HG03135 (cell line): ENCODE measurements at regions not wholly inside any gene's neighbourhood (a gene's known extent, or its start where the extent isn't known, plus 50 kb on each side); places are given as distances from the start of the nearest gene placed in this dataset.
A peak's percentile ranks its signal among the peaks of the same experiment; 100 is the strongest.
"Not testable (repeated sequence)": the region's sequence is repeated elsewhere in the genome, so short reads cannot be mapped to it uniquely, and the experiment has no call there.

Source experiments
- ATAC-seq: cut with Tn5 transposase; IDR thresholded peaks from one replicate; pipeline ENCODE4 v1.9.1; 2021; ENCODE audit warnings: mild to moderate bottlenecking, moderate library complexity; ENCODE audit not compliant: unreplicated experiment

DNA sequence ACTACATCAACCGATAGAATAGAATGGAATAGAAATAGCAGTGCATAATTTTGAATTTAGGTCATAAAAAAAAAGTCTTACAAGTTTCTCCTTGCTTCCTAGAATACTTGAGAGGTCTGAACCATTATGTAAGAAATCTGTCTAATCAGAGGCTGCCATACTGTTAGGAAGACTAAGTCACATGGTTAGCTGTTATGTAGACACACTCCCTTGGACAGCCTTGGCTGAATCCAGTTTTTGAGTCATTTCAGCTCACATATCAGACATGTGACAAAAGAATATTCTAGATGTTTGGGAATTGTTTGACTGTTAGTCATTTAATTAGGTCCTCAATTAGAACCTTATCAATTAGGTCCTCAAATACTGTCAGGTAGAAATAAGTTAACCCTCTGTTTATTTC is 1601.4 kb downstream of the GRIK2 start:
- no peak for ATAC-seq

DNA sequence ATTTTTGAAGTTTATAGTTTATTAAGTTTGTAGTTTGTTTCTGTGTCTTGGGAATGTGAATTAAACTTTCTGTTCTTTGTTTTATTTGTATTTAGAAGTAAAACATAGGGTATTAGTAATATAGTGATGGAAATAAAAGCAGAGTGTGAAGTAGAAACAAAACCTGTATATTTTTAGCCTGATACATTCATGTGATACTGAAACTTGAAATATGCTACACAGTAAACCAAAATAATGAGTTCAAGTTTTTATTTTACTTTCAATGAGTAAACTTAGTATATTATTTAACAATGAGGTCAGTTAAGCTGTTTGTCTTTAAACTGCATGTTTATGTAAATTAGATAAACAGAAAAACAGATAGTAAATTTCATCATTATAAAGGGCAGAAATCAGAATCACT is 1592.6 kb downstream of the GRIK2 start:
- ATAC-seq: peak; percentile 84

DNA sequence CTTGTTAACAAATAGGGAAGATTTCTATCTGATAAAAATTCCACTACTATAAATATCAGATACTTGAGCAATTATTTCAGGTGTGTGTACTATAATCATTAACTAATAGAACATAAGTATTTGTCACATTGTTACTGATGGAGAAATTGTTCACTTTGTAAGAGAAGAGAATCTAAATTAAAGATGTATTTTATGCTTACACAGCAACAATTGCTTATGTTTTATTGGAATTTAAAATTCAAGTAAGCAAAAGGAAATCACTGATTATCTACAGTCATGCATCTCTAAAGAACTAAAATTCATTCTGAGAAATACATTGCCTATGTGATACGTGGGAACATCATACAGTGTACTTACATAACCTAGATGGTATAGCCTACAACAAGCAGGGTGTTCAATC is 1590.8 kb downstream of the GRIK2 start:
- no peak for ATAC-seq

DNA sequence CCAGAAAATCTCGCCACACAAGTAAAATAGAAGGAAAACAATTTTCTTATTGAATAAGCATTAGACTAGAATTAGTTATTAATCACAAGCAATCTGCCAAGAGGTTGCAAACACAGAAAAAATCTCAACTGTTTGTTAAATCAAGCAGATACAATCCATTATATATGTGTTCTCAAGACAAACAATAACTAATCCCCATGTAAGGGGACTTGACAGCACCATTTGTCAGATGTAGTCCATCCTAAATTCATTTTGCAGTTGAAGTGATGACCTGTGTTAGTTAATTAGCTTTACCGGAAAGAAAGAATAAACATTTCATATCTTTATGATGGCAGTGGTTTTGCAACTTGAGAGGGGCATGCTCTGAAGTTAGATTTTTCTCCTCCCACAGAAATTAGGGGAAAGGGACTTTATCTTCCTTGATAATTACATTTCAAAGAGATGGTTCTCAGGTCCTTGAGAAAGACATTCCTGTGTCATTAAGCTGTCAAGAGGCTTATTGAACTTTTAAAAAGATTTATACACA is 1588.0 kb downstream of the GRIK2 start:
- ATAC-seq: no peak

DNA sequence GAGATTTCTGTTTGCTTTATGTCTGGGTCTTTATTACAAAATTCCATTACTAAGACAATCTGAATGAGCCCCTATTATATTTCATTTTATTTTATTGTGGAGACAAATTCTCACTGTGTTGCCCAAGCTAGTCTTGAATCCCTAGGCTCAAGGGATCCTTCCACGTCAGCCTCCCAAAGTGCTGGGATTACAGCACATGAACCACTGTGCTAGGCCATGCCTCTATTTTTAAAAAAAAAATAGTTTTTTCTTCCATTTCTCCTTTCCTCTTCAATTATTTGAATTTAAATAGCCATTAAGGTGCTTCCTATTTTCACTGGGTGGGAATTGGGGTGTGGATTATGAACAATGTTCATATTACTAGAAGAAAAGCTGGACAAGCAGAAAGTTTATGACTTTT is 1587.4 kb downstream of the GRIK2 start:
- ATAC-seq: no peak

DNA sequence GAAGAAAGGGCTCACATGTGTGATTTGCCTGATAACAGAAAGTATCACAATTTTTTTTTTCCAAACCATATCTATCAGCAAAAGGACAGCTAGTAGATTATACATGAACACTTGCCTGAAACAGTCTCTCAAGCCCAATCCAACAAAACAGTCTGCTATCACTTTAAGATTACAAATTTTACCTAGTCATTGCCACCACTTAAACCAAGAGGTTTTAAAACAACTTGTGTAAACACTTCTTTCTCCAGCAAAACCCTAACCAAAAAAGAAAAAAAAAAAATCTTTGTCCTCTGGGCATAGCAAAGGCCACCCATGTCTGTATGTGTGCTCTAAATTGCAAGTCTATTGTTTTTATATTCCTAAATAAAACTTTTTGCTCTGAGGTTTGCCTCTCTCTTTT is 1568.4 kb downstream of the GRIK2 start:
- ATAC-seq: no peak

DNA sequence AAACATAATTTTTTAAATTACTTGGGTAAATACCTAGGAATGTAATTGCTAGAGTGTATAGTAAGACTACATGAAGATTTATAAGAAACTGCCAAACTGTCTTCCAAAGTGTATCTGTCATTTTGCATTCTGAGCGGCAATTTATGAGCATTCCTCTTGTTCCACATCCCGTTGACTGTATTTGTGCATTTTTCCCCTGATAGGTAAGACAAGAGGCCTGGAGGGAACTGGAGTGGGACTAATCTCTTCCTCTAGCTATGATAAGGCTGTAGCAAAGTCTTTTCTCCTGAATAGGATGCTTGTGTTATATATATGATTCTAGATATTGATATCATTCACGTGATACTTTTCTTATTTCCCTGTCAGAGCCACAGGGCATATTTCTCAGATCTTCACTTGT is 1557.5 kb downstream of the GRIK2 start:
- ATAC-seq: no peak

DNA sequence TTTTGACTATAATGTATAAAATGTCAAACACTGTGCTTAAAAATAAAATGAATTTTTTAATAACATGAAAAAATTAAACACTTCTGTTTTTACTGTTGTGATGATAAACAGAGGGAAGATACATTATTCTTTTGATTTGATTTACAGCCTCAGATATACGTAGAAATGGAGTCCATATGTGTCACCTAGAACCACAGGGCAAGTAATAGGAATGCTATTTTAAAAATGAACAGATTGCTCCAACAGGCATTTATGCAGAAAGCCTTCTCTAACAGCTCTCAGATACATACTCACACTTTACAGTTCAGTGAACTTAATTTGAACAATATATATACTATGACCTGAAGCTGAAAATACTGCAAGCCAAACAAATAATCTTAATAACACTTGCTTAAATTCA is 1551.0 kb downstream of the GRIK2 start:
- ATAC-seq: no peak

DNA sequence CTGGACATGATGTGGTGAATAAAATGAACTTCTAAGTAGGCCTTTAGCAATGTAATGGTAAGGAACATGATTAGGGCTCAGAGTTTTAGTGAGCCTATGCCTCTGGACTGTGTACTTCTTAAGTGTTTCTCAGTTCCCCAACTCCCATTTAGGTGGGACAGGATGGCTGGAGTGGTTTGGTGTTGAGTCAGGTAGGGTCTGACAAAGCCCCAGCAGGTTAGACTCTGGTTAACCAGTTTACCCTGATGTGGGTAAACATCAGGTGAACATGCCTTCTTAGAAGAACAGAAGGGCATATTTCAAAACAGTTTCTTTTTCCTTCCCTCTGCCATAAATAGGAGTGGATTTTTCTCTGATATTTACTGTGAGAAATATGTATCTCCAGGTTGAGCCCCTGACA is 1548.7 kb downstream of the GRIK2 start:
- no peak for ATAC-seq

DNA sequence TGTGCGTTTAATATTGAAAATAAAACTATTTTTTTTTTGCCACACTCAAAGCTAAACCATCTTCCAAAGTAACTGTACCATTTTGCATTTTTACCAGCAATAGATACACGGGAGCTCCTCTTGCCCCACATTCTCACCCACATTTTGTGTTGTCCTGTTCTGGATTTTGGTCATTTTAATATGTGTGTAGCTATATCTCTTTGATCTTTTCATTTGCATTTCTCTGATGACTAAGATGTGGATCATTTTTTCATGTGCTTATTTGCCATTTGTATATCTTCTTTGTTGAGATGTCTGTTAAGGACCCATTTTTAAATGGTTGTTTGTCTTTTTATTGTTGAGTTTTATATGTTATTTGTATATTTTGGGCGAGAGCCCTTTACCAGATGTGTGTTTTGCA is 1543.5 kb downstream of the GRIK2 start:
- ATAC-seq: no peak

DNA sequence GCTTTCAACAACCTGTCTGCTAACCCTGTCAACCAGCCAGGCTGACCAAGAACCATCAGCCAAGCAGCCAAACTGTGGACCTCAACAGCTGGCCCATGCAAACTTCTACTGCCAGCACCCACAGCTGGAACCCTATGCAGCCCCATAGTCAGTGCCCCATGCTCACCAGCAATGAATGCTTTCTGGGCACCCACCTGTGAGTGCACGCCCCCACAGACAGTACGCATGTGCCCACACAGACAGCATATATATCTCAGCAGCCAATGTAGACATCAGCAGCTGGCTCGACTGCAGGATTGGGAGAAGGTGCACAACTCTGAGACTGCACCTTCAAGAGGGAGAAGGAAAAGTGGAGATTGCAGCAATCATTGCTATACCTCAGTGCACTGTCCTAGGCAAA is 1534.6 kb downstream of the GRIK2 start:
- no peak for ATAC-seq

DNA sequence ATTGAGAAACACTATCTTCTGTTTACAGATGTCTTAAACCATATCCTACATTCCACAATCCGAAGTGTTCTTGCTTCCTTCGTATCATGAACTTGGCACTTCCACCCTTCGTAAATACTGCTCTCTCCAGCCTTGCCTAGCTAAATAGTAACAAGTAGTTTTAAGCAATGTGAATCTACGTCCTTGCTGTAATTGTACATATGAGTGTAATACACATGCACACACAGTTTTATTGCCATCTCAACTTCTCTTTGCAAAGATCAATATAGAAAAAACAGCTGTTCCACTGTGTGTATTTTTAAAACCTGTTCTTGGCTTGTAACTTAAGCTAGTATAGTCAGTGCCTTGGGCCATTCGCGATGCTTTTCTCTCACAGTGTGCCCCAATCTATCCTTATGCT is 1524.7 kb downstream of the GRIK2 start:
- no peak for ATAC-seq

DNA sequence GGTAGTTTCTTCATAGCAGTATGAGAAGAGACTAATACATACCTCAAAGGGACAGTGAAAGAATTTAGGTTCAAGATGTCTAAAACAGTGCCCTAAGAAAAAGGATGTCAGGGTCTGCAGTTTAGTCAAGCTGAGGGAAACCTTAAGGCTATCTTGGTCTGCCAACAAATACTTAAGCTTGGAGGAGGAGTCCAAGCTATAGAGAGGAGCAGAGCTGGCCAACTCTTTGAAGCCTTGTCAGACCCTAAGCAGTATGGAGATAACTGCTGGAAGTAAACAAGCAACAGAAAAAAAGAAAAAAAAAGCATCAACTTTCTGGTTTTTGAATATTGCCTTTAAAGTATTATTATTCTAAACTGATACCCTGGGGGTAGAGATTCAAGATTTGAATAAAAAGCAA is 1518.1 kb downstream of the GRIK2 start:
- no peak for ATAC-seq

DNA sequence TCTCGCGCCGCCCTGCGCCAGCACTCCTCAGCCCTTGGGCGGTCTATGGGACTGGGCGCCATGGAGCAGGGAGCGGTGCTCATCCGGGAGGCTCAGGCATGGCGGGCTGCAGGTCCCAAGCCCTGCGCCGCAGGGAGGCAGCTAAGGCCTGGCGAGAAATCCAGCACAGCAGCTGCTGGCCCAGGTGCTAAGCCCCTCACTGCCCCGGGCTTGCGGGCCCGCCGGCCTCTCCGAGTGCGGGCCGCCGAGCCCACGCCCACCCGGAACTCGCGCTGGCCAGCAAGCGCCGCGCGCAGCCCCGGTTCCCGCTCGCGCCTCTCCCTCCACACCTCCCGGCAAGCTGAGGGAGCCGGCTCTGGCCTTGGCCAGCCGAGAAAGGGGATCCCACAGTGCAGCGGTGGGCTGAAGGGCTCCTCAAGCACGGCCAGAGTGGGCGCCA is 1517.2 kb downstream of the GRIK2 start:
- ATAC-seq: not testable (repeated sequence)

DNA sequence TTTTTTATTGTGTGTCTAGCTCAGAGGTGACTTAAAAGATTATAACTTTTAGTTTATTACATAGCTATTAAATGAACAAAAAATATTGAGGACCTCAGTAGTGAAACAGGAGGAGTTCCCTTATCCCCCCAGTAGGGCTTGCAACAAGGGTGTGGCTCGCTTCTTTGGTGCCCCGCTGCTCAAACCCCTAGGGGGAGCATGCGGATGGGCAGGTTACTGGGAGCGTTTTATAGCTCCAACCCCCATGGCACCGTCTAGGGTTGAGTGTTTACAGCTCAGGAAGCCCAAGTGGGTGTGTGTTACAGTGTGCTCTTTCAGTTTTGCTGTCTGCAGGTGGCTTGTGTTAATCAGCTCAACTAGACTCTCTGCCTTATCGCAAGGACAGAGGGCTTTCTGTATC is 1513.7 kb downstream of the GRIK2 start:
- ATAC-seq: no peak

DNA sequence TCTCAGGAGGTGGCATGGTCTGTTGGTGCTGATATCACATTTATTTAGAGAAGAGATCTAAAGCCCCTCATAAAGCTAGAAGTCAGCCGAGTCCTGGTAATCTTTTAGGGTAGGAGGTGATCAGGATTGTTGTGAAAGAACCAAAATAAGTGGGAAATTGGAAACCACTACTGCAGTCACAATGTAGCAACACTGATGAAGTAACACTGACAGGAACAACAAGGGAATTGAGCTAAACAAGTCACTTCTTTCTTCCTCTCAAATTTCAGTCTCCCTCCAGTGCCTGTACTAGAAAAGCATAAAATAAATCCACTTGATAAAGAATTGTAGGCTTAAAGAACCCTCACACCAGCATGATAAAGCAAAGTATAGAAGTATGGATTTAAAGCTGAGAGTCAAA is 1509.0 kb downstream of the GRIK2 start:
- ATAC-seq: no peak

DNA sequence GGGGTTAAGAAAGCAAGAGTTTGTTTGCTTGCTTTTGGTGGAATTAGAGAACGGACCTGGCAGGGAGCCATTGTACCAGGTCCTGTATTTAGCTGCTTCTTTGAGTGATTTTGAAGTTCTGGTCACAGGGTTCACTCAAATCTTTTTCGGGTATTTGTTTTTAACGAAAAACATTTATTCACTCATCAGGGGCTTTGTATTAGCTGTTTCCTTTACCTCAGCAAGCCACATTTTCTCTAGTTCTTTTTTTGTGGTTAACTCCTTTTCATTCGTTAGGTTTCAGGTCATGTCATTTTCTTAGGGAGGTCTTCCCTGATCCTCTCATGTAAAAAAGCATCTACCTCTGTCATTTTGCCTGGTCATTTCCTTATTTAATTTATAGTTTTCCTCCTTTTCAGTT is 1502.2 kb downstream of the GRIK2 start:
- ATAC-seq: no peak

DNA sequence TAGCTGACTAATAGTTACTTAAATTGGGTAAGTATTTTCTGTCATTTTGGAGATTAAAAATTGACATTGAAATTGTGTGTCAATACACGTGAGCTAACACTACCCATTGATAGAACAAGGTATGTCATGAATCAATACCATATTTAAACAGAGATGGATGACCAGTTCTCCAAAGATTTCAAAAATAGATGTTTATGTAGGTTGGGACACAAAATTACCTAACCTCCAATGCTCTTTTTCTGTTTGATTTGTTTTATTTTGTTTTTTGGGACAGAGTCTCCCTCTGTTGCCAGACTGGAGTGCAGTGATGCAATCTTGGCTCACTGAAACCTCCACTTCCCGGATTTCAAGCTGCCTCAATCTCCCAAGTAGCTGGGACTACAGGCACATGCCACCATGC is 1491.7 kb downstream of the GRIK2 start:
- ATAC-seq: no peak

DNA sequence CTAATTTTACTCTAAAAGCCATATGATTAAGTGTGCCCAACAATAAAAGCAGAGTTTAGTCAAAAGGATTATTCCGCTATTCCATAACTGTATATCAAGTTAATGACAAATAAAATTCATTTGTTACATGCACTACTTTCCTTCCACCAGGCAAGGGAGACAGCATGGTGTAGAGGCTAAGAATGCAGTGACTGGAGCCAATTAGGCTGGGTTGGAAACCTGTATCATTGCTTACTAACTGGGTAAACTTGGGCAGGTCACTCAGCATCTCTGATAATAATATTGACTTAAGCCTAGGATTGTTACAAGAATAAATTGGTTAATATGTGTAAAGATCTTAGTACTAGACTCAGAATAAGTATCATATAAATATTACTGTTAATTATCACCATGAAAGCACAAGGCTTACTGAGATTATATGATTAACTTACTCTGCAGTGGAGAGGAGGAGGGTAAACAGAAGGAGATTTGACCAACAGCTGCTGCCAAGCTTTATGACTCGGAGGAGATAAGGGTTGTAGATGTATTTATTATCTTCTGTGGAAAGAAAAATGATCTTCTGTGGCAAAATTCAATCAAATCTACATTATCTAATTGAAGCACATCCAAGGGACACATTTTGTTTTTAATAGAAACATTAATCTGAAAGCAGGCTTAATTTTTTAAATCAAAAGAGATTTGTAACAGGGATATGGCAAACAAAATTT is 1459.9 kb downstream of the GRIK2 start:
- ATAC-seq: no peak

DNA sequence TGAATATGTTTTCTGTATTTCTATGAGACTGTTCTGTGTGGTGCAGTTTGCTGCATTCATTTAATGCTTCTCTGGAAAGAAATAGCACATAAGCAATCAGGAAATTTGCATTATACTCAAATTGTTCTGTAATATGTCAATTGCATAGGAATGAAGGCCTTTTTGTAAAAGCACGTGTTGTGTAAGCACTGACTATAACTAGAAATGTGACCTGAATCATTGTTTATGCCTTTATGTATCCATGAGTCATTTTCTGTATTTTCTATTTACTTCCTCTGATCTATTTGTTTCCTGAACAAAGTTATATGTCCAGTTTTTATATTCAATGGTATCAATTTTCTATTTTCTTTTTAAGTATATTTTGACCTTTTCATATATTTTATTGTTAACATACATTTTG is 1455.3 kb downstream of the GRIK2 start:
- ATAC-seq: no peak

DNA sequence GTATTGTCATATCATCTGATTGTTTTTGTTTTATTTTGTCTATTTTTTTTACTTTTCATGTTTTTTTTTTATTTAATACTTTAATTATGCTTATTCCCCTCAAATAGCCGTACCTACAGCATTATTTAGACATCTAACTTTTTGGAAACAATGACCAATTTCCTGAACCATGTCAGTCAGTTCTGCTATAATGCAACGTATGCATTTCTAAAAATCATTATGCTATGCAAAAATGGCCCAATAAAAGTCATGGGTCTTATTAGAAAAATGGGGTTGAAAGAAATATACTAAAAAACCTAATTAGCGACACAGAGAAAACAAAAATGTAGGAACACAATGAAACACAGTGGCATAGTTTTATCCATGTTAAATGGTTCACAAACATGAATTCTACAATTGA is 1454.7 kb downstream of the GRIK2 start:
- ATAC-seq: no peak

DNA sequence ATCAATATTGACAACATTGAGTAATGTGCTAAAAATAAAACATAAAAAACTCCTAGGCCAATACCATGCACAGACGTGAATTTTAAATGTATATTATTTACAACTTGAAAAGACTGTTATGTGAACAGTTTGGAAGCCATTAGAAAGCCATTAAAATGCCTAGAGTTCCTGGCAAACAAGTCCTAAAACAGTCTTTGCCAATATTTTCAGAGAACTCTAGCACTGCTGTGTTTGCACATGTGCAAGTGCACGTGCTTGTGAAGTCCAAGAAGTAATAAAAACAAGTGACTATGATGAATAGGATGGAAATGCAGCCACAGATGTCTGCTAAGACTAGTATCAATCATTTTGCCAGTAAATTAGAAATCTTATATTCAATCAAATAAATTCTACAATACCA is 1447.6 kb downstream of the GRIK2 start:
- no peak for ATAC-seq

DNA sequence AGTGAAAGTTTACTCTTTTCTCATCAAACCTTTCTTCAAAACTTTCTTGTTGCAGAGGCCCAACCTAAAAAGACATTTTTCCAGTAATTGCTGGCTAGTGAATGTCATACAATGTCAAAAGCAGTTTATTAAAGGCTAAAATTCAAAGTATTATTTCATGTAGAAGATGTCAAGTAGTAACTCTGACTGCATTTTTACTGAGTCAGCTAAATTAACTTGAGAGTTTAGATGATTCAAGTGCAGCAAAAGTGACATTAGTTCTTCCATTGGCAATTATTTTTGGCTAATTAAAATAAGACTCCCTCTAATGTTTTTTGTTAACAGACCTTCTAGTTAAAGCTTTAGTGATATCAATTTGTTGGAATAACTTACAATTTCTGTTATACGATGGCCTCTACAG is 1438.5 kb downstream of the GRIK2 start:
- ATAC-seq: no peak
